ENCODE measurements at regions not wholly inside any gene's neighbourhood (a gene's known extent, or its start where the extent isn't known, plus 50 kb on each side); places are given as distances from the start of the nearest gene placed in this dataset.

DNA sequence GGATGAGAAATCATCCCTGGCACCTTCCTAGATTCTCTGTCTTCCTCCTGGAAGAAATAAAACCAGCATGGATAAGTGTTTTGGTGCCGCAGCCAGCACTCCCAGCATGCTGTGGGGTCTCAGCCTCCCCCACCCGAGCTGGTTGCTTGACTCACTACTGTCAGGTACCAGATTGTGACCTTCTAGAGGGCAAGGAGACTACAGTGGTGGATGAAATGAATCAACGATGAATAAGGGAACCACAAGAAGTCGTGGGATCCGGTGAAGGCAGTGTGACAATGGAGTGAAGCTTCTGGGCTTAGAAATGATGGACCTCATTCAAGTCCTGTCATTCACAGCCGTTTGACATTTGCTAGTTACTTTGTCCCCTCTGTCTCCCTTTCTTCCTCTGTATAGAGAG, 50.2 kb upstream of the SLCO3A1 start:
- ChIA-PET POLR2A (no interaction called here), CTCF (no interaction called here)
- H3K27me3 Mint-ChIP-seq: peaks cover 44% of the 10 kb centered on the region

More for the DNA sequence above, 50.2 kb upstream of the SLCO3A1 start:
- Histone ChIP-seq H3K27ac (ENCODE audit: low read depth in 1 of 2, low read length in 2 of 2) (no peak overlapping the region), H3K27me3 (ENCODE audit: control insufficient read depth in 1 of 2, insufficient read depth in 2 of 2, low read length in 2 of 2) (peaks cover 0 to 5% of the 10 kb centered on the region in 2 experiments), H3K36me3 (ENCODE audit: insufficient read depth, low read length) (no peaks in the 10 kb centered on the region), H3K4me3 (ENCODE audit: low read length) (no peak overlapping the region), H3K9me3 (ENCODE audit: control insufficient read depth in 1 of 2, insufficient read depth in 1 of 2, low read length in 2 of 2) (no peaks in the 10 kb centered on the region), H3K4me1 (ENCODE audit: insufficient read depth, low read length) (no peaks in the 10 kb centered on the region)
- intact Hi-C loops (cut with DNase I, micrococcal nuclease): loop anchor here in 1 of 2 experiments (10.0 kb wide), 1 partner anchor 98 kb away; no protein-coding TSS in a partner anchor
- Mint-ChIP-seq H3K36me3 (ENCODE audit: low read depth) (no peaks in the 10 kb centered on the region), H3K27ac (no peak overlapping the region), H3K4me3 (no peak overlapping the region), H3K9me3 (no peaks in the 10 kb centered on the region), H3K4me1 (ENCODE audit: low read depth) (no peaks in the 10 kb centered on the region)
- DNase-seq: no peak
- no peak for ATAC-seq (ENCODE audit: poor library complexity)
- TF ChIP-seq, protein P1, sequence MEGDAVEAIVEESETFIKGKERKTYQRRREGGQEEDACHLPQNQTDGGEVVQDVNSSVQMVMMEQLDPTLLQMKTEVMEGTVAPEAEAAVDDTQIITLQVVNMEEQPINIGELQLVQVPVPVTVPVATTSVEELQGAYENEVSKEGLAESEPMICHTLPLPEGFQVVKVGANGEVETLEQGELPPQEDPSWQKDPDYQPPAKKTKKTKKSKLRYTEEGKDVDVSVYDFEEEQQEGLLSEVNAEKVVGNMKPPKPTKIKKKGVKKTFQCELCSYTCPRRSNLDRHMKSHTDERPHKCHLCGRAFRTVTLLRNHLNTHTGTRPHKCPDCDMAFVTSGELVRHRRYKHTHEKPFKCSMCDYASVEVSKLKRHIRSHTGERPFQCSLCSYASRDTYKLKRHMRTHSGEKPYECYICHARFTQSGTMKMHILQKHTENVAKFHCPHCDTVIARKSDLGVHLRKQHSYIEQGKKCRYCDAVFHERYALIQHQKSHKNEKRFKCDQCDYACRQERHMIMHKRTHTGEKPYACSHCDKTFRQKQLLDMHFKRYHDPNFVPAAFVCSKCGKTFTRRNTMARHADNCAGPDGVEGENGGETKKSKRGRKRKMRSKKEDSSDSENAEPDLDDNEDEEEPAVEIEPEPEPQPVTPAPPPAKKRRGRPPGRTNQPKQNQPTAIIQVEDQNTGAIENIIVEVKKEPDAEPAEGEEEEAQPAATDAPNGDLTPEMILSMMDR (IDR thresholded peaks at IDR 0.05): no peak

Measured in CD4-positive, alpha-beta T cell (primary cell).